Head of caudate nucleus (tissue), 42 donors: ENCODE measurements at regions not wholly inside any gene's neighbourhood (a gene's known extent, or its start where the extent isn't known, plus 50 kb on each side); places are given as distances from the start of the nearest gene placed in this dataset.
"Not testable (repeated sequence)": the region's sequence is repeated elsewhere in the genome, so short reads cannot be mapped to it uniquely, and the experiment has no call there.

ENCODE experiments used
- DNase-seq, 42 donors: peaks; one replicate each; pipeline versions ENCODE4 v3.0.0 to v3.0.0-alpha.2; 2020 to 2021; ENCODE audit warnings: mixed read lengths in 7 of 42
- intact Hi-C: fragments of 100-400 bp; cut with DNase I; formaldehyde crosslinking; loops from one replicate; pipeline ENCODE4 v1.15.0; 2022

- intact Hi-C loops, DNase-seq: not testable (repeated sequence)
Measured at GRCh38 chr17:21848510-21848909, 156.2 kb downstream of the KCNJ18 start.

DNA sequence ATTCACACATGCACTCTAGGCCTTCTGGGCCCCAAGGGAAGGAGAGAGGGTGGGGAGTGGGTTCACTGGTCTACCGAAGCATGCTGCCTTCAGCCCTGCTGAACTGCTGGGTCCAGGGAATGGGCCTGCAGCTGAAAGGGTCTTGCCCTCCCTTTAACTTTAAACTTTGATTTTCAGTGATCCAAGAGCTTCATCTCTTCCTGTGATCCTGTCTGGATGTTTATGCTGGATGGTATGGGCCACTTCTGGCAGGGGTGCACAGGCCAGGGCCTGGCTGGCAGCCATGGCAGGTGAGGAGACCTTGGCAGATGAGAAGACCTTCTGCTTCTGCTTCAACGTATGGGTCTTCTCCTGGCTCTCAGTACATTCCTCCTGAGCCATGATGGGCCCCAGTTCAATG is 156.7 kb downstream of the KCNJ18 start:
- intact Hi-C loops = not testable (repeated sequence)

DNA sequence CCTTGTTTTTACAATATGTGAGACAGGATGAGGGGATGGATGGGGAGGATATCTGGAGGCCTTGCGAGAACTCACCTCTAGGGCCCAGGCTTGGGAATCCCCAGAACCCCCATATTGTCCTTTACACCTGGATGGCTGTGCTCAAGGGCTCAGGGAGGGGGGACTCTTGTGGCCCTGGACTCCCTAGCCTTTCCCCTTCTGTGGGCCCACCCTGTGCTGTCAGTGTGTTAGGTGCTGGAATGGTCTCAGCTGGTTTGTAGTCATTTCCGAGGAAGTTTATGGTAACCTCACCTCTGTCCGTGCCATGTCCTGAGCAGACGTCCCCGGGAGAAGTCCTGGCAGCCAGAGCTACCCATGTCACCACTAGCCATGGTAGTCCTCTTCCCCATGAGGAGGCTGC is 158.3 kb downstream of the KCNJ18 start:
- DNase-seq, intact Hi-C loops: not testable (repeated sequence)

More for the DNA sequence above, 156.7 kb downstream of the KCNJ18 start:
- not testable (repeated sequence) for DNase-seq
